ENCODE measurements at regions not wholly inside any gene's neighbourhood (a gene's known extent, or its start where the extent isn't known, plus 50 kb on each side); places are given as distances from the start of the nearest gene placed in this dataset.

- DNase-seq = no peak
Measured at GRCh38 chr17:51496378-51496777, 236.0 kb downstream of the UTP18 start.

GRCh38 chr17:51499897-51500296, 239.6 kb downstream of the UTP18 start:
- DNase-seq = no peak

- no peak for DNase-seq
Measured at GRCh38 chr17:51500454-51500853, 240.1 kb downstream of the UTP18 start.

- DNase-seq = no peak
Measured at GRCh38 chr17:51505450-51505849, 245.1 kb downstream of the UTP18 start.

GRCh38 chr17:51507444-51507843, 247.1 kb downstream of the UTP18 start:
- no peak for DNase-seq

GRCh38 chr17:51508048-51508447, 247.7 kb downstream of the UTP18 start:
- no peak for DNase-seq

- DNase-seq = no peak
Measured at GRCh38 chr17:51510940-51511339, 250.6 kb downstream of the UTP18 start.

GRCh38 chr17:51512220-51512907, 252.0 kb downstream of the UTP18 start:
- DNase-seq = no peak

- DNase-seq = no peak
Measured at GRCh38 chr17:51516924-51517323, 256.6 kb downstream of the UTP18 start.

GRCh38 chr17:51524524-51524923, 264.2 kb downstream of the UTP18 start:
- no peak for DNase-seq

- no peak for DNase-seq
Measured at GRCh38 chr17:51526507-51526906, 266.2 kb downstream of the UTP18 start.

GRCh38 chr17:51527225-51527982, 267.1 kb downstream of the UTP18 start:
- no peak for DNase-seq

GRCh38 chr17:51528111-51528510, 267.8 kb downstream of the UTP18 start:
- DNase-seq = no peak

- DNase-seq = no peak
Measured at GRCh38 chr17:51533219-51533618, 272.9 kb downstream of the UTP18 start.

GRCh38 chr17:51533821-51534220, 273.5 kb downstream of the UTP18 start:
- DNase-seq = no peak

GRCh38 chr17:51536627-51537026, 276.3 kb downstream of the UTP18 start:
- DNase-seq = no peak

- DNase-seq = no peak
Measured at GRCh38 chr17:51537996-51538550, 277.7 kb downstream of the UTP18 start.

GRCh38 chr17:51540151-51540550, 279.8 kb downstream of the UTP18 start:
- no peak for DNase-seq

GRCh38 chr17:51541215-51541614, 280.9 kb downstream of the UTP18 start:
- DNase-seq = no peak

- no peak for DNase-seq
Measured at GRCh38 chr17:51546114-51546513, 285.8 kb downstream of the UTP18 start.

- DNase-seq = no peak
Measured at GRCh38 chr17:51548125-51548524, 287.8 kb downstream of the UTP18 start.

- DNase-seq = no peak
Measured at GRCh38 chr17:51555153-51555552, 294.8 kb downstream of the UTP18 start.

- no peak for DNase-seq
Measured at GRCh38 chr17:51559778-51560177, 299.4 kb downstream of the UTP18 start.

GRCh38 chr17:51560398-51560797, 300.1 kb downstream of the UTP18 start:
- no peak for DNase-seq
